ENCODE measurements at regions not wholly inside any gene's neighbourhood (a gene's known extent, or its start where the extent isn't known, plus 50 kb on each side); places are given as distances from the start of the nearest gene placed in this dataset.
A peak's percentile ranks its signal among the peaks of the same experiment; 100 is the strongest.

DNA sequence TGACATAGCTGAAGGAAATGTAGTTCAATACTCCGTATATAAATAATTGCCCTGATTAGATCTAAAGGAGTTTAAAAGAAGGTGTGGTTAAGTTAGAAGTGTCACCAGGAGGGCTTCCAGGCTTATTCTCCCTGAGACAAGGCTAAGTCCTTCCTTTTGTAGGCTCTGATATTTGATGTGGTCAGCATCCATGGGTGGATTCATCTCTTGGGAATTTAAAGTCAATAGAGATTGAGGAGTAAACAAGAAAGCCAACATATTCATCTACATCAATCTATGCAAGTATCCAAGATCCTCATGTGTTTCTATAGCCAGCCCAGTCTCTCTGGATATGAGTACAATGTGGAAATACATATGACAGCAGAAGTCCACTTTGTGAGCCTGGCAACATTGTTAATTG lies 76.8 kb downstream of the KCTD12 start:
- peaks cover 0 to 10% (median 0%) of the 10 kb centered on the region in 3 donors for H3K27me3 Mint-ChIP-seq
- no peak for ATAC-seq (ENCODE audit: low read depth in 2 of 2)
- no peaks in the 10 kb centered on the region for H3K36me3 Mint-ChIP-seq
- no peak overlapping the region for H3K27ac Mint-ChIP-seq
- H3K4me1 Mint-ChIP-seq = no peaks in the 10 kb centered on the region
- H3K4me3 Mint-ChIP-seq = no peak overlapping the region
- no peak for DNase-seq
- peaks cover 3 to 30% (median 12%) of the 10 kb centered on the region in 7 donors for H3K9me3 Mint-ChIP-seq

DNA sequence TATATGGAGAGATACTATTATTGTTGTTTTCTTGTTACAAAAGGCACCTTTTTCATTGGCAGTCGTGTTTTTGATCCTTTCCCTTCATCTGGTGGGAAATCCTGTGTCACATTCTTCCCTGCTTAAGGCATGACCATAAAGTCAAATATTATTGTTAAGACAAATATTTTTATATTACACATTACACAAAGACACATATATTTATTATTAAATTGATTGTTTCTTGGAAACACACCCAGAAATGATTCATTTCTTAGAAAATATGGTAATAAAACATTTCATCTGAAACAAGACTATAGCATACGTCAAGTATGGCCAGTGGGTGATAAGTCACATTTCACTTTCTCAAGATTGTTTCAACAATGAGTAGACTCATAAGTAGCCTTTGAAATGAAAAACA lies 77.3 kb downstream of the KCTD12 start:
- H3K36me3 Mint-ChIP-seq = no peaks in the 10 kb centered on the region
- H3K4me3 Mint-ChIP-seq = no peak overlapping the region
- no peaks in the 10 kb centered on the region for H3K4me1 Mint-ChIP-seq
- no peak overlapping the region for H3K27ac Mint-ChIP-seq
- DNase-seq = no peak
- peaks cover 0 to 10% (median 0%) of the 10 kb centered on the region in 3 donors for H3K27me3 Mint-ChIP-seq
- ATAC-seq (ENCODE audit: low read depth in 2 of 2) = no peak
- peaks cover 3 to 30% (median 12%) of the 10 kb centered on the region in 7 donors for H3K9me3 Mint-ChIP-seq

DNA sequence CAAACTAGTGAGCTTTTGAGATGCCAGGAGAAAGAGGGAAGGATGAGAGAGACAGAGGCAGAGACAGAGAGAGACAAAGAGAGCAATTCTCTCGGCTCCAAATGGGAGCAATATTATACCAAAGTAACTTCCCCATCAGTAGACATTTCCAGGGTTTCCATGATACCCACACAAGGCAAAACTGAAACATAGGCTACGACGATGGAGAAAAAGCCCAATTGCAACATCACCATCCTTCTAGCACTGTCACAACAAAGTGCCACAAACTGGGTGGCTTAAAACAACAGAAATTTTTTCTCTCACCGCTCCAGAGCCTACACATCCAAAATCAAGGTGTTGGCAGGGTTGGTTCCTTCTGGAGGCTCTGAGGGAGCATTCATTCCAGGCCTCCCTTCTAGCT lies 81.4 kb downstream of the KCTD12 start:
- Mint-ChIP-seq H3K4me1 (no peaks in the 10 kb centered on the region), H3K27me3 (no peaks in the 10 kb centered on the region), H3K4me3 (no peak overlapping the region), H3K9me3 (peaks cover 0 to 33% (median 9%) of the 10 kb centered on the region in 7 donors), H3K27ac (no peak overlapping the region), H3K36me3 (no peaks in the 10 kb centered on the region)
- no peak for DNase-seq
- ATAC-seq (ENCODE audit: low read depth in 2 of 2) = no peak

DNA sequence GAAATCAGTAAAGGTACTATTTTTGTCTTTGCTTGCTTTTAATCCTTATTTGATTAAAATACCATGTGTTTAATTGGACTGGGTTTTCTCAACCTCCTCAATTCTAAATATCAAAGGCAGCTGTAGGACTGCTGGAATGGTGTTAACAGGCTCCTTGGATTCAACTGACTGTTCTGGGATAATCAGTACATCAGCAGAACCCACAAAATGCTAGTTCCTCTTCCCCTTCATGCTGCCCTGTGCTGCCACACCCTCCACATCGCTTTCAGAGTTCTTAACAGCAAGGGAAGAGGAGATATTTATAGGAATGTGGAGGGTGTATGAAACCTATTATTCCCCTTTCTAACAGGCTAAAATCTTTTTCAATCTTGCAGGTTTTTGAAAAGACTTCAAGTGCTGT lies 82.4 kb downstream of the KCTD12 start:
- no peak for ATAC-seq (ENCODE audit: low read depth in 2 of 2)
- no peaks in the 10 kb centered on the region for H3K36me3 Mint-ChIP-seq

DNA sequence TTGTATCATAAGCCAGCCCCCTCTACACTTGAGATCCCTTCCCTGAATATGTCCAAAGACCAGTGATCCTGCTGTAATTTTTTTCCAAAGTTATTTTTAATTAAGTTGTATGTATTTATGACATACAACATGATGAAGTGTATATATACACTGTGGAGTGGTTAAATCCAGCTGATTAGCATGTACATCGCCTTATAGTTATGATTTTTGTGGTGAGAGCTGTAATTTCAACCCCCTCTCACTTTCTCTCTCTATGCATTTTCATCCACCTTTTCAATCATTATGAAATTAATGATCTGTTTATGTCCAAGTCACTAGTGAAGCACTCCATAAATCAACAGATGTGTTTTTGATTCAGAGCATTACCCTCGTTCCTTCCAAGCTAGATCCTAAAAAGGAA lies 85.3 kb downstream of the KCTD12 start:
- Mint-ChIP-seq H3K36me3 (no peaks in the 10 kb centered on the region), H3K4me3 (no peak overlapping the region), H3K9me3 (peaks cover 0 to 13% (median 3%) of the 10 kb centered on the region in 7 donors), H3K4me1 (no peaks in the 10 kb centered on the region), H3K27ac (no peak overlapping the region), H3K27me3 (peaks cover 0 to under 1% (median 0%) of the 10 kb centered on the region in 3 donors)
- ATAC-seq (ENCODE audit: low read depth in 2 of 2) = no peak
- no peak for DNase-seq

More for the DNA sequence above, 82.4 kb downstream of the KCTD12 start:
- no peak for DNase-seq
- peaks cover 0 to 26% (median 6%) of the 10 kb centered on the region in 7 donors for H3K9me3 Mint-ChIP-seq
- H3K4me1 Mint-ChIP-seq = no peaks in the 10 kb centered on the region
- H3K27me3 Mint-ChIP-seq = no peaks in the 10 kb centered on the region
- H3K4me3 Mint-ChIP-seq = peak overlapping the region in 1 of 8 donors; percentile 59
- no peak overlapping the region for H3K27ac Mint-ChIP-seq

DNA sequence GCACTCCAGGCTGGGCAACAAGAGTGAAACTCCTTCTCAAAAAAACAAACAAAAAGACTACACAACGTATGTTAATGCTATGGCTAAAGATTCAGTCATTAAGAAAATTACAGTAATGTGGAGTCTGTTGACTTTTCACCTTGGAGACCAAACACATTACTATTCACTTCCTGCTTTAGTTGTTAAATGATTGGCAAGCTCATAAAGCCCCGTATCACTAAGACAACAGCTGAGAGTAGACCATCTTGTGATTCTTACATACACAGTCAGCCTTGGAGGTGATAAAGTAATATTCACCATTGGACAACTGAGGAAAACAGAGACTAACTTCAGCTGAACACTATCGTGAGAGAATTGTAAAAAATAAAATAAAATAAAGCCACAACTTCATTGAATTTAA lies 86.5 kb downstream of the KCTD12 start:
- H3K9me3 Mint-ChIP-seq = peaks cover 0 to 13% (median 3%) of the 10 kb centered on the region in 7 donors
- H3K36me3 Mint-ChIP-seq = no peaks in the 10 kb centered on the region
- no peak for DNase-seq
- H3K4me3 Mint-ChIP-seq = no peak overlapping the region
- H3K4me1 Mint-ChIP-seq = no peaks in the 10 kb centered on the region
- H3K27ac Mint-ChIP-seq = no peak overlapping the region
- H3K27me3 Mint-ChIP-seq = peaks cover 1 to 7% (median 5%) of the 10 kb centered on the region in 3 donors
- ATAC-seq (ENCODE audit: low read depth in 2 of 2) = no peak

DNA sequence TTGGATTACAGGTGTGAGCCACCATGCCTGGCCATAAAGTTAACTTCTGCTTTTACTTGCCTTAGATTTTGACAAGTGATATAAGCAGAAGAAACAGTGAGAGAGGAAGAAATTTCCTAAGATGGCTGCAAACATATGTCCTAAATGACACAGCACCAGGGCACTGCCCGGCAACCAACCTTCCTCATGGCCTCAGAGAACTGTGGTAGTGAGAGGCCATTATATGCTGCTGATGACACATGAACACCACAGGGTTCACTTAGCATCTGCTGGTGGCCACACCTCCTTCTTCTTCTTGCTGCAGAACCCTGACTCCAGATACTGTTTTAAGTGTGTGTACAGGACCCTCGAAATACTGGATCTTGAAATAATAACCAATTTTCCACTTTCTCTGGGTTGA lies 88.2 kb downstream of the KCTD12 start:
- H3K9me3 Mint-ChIP-seq = peaks cover 0 to 13% (median 3%) of the 10 kb centered on the region in 7 donors
- DNase-seq = no peak
- H3K4me1 Mint-ChIP-seq = no peaks in the 10 kb centered on the region
- H3K27ac Mint-ChIP-seq = no peak overlapping the region
- H3K4me3 Mint-ChIP-seq = no peak overlapping the region
- H3K36me3 Mint-ChIP-seq = no peaks in the 10 kb centered on the region
- ATAC-seq (ENCODE audit: low read depth in 2 of 2) = no peak
- peaks cover 3 to 7% (median 5%) of the 10 kb centered on the region in 3 donors for H3K27me3 Mint-ChIP-seq

DNA sequence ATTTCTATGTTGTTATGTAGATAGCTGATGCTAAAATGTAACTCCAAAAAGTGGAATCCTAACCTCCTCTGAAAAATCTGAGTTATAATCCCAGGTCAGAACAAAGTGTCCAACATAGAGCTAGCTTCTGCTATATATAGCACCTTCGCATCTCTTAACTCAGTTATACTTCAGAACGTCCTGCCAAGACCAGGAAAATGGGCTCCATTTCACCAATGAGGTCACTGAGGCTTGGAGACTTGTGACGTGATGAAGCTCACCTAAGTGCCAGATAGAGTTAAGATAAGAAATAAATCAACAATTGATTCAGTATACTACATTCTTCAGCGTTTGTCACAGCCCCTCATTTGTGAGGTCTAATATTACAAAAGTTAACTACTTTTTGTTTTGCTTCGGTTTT lies 88.8 kb downstream of the KCTD12 start:
- no peak for DNase-seq
- H3K9me3 Mint-ChIP-seq = peaks cover 0 to 12% (median 3%) of the 10 kb centered on the region in 7 donors
- H3K27ac Mint-ChIP-seq = no peak overlapping the region
- no peaks in the 10 kb centered on the region for H3K36me3 Mint-ChIP-seq
- H3K4me3 Mint-ChIP-seq = no peak overlapping the region
- no peak for ATAC-seq (ENCODE audit: low read depth in 2 of 2)
- peaks cover 3 to 7% (median 5%) of the 10 kb centered on the region in 3 donors for H3K27me3 Mint-ChIP-seq
- H3K4me1 Mint-ChIP-seq = no peaks in the 10 kb centered on the region

DNA sequence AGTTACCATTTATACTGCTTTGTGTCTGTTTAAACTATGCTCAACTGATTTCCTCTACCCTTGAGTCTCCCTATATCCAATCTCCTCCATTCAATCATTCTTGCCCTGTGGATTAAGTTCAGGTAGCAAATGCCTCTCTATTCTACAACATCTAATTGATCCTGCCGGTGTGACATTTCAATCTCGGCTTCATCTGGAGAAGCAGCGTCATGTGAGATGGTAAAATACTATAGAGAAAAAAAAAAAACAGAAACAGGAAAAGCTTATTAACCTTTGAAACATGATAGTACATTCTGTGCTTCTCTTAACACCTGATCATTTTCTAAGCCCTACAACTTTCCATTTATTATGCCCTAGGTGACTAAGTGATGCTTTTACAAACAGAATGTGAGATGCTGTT lies 89.4 kb downstream of the KCTD12 start:
- ATAC-seq (ENCODE audit: low read depth in 2 of 2) (no peak), DNase-seq (no peak)
- no peak overlapping the region for H3K4me3 Mint-ChIP-seq
- H3K27me3 Mint-ChIP-seq = peaks cover 3 to 7% (median 5%) of the 10 kb centered on the region in 3 donors
- no peaks in the 10 kb centered on the region for H3K4me1 Mint-ChIP-seq
- no peak overlapping the region for H3K27ac Mint-ChIP-seq
- peaks cover 0 to 7% (median 0%) of the 10 kb centered on the region in 7 donors for H3K9me3 Mint-ChIP-seq
- H3K36me3 Mint-ChIP-seq = no peaks in the 10 kb centered on the region

DNA sequence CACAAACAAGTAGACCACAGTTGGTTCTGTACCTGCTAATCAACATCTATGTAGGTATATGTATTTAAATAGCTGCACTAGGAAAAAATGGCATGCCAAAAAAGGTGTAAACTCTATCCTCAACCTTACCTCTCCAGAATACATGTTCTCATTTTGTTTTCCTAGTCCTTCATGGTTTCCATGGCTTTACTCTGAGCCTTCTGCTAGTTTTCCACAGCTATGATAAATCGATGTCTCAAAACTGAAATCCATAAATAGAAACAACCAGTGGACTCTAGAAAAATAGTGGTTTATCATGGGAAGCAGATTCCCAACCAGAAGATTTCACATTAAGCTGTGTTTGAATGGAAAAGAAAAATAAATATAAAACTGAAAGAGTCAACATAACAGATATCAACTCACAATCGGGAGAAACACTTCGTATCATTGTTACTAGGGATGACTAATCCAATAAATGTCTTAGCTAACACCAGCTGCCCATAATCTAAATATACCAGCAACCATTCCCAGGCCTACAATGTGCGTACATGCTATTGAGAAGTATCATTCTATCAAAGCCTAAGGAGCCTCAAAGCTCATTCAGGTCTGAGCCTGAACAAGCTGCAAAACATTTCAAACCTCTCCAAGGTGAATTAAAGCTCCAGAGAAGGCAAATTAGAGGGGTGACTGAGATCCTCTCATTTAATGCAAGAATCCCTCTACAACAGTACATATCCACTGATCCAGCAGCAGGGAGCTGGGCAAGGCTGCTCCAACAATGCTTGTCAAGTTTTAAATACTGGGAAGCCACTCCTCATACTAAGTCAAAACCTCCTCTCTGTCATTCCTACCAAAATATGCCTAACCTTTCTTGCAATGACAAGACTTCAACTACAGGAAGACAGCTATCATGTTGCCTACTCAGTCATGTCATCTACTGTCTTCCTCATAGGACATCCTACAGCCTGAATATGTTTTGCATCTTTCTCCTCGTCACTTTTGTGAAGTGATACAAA lies 90.2 kb downstream of the KCTD12 start:
- peaks cover 0 to 5% (median 0%) of the 10 kb centered on the region in 7 donors for H3K9me3 Mint-ChIP-seq
- DNase-seq (no peak), ATAC-seq (ENCODE audit: low read depth in 2 of 2) (no peak)
- no peaks in the 10 kb centered on the region for H3K4me1 Mint-ChIP-seq
- peaks cover 3 to 7% (median 5%) of the 10 kb centered on the region in 3 donors for H3K27me3 Mint-ChIP-seq
- H3K36me3 Mint-ChIP-seq = no peaks in the 10 kb centered on the region
- no peak overlapping the region for H3K27ac Mint-ChIP-seq
- H3K4me3 Mint-ChIP-seq = no peak overlapping the region

DNA sequence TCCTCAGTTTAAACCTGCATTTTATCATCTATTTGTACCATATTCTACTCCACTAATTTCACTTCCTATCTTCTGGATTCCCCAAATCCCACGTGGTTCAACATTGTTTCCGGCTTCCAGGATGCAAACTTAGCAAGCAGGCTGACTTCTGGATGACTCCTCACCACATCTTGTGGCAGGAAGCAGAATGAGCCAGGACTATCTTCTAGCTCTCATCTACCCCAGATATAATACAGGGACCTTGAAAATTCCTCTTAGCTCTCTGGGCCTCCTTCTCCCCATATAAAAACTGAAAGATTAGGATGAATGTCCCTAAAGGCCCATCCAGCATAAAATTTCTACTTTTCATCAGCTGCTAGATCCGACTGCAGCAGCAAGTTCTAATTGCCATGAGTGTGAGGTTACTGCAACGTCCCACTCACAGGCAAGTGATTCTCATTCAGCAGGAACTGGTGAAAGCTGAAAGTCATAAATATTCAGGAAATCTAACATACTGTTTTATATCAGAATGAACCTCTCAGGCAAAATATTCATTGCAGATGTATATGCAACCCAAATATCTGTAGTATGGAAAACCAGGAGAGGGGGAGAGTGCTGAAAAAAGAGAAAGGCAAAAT lies 93.4 kb downstream of the KCTD12 start:
- Mint-ChIP-seq H3K9me3 (no peaks in the 10 kb centered on the region), H3K36me3 (no peaks in the 10 kb centered on the region), H3K27me3 (peaks cover 3 to 7% (median 5%) of the 10 kb centered on the region in 3 donors), H3K4me1 (no peaks in the 10 kb centered on the region), H3K4me3 (no peak overlapping the region), H3K27ac (no peak overlapping the region)
- ATAC-seq (ENCODE audit: low read depth in 2 of 2) = no peak
- no peak for DNase-seq

DNA sequence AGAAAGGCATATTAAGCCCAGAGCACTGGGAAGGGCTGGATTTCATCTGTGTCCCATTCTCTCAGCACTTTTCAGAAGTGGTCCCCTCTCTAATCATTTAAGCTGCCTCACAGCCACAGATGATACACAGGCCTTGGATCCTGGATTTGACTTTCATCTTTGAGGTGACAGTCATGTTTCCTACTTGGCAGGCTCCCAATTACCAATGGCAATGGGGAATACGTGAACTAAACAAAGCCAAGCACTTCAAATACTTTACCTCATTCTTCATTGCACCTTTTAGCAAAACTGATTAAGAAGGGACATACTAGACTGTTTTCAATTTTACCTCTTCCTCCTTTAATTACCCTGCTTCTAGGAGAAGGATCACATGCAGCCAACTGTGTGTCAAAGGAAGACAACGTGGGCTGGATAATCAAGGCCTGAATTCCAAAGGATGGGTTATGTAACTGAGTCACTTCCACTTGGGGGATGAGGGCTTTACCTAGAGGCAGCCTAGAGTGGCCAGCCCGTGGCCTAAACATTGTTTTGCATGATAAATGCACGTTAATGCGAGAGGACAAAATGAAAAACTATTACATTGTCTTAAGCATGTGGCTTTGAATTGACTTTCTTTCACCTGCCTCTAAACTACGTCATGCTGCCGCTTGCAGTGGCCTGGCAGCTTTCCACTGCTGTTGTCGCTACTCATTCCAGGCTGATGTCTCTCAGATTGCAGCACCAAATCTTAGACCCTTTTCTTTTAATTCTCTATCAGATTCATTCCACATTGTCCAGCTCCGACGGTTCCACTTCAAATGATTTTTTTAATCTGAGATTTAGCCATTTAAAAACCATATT lies 95.0 kb downstream of the KCTD12 start:
- peaks cover 0 to 5% (median 2%) of the 10 kb centered on the region in 7 donors for H3K9me3 Mint-ChIP-seq
- ATAC-seq (ENCODE audit: low read depth in 2 of 2) = no peak
- H3K4me1 Mint-ChIP-seq = no peaks in the 10 kb centered on the region
- no peak overlapping the region for H3K4me3 Mint-ChIP-seq
- H3K27ac Mint-ChIP-seq = no peak overlapping the region
- no peaks in the 10 kb centered on the region for H3K36me3 Mint-ChIP-seq
- DNase-seq = no peak
- H3K27me3 Mint-ChIP-seq = peaks cover 3 to 7% (median 5%) of the 10 kb centered on the region in 3 donors

DNA sequence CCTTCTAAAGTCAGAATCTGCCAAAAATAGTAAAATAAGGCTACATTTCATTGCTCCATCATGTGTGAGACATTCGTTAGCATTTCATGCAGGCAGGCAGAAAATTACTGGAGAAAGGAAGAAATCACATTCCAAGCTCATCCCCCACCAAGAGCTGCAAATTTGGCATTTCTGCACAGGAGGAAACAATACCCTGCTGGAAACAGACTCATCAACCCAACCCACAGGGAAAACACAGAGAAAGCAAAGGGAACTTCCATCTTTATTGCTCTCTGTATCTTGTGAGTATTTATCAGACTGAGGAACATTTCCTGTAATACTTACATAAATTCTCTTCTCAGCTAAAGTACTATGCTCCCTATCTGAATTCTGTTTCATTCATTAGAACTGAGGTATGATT lies 95.7 kb downstream of the KCTD12 start:
- ATAC-seq (ENCODE audit: low read depth in 2 of 2) (no peak), DNase-seq (no peak)
- H3K27ac Mint-ChIP-seq = no peak overlapping the region
- H3K4me3 Mint-ChIP-seq = no peak overlapping the region
- H3K9me3 Mint-ChIP-seq = peaks cover 4 to 11% (median 7%) of the 10 kb centered on the region in 7 donors
- H3K27me3 Mint-ChIP-seq = peaks cover under 1 to 7% (median 3%) of the 10 kb centered on the region in 3 donors
- H3K4me1 Mint-ChIP-seq = no peaks in the 10 kb centered on the region
- no peaks in the 10 kb centered on the region for H3K36me3 Mint-ChIP-seq
